Anterior cingulate cortex (tissue), 58 donors: ENCODE measurements at regions not wholly inside any gene's neighbourhood (a gene's known extent, or its start where the extent isn't known, plus 50 kb on each side); places are given as distances from the start of the nearest gene placed in this dataset.

Experiments used
- DNase-seq, 58 donors: peaks; one replicate each; lab custom pipeline; 2025; lab: John Stamatoyannopoulos, UW

GRCh38 chr4:115294717-115295116 lies 181.3 kb upstream of the NDST4 start:
- DNase-seq: no peak

- no peak for DNase-seq
These were observed 179.7 kb upstream of the NDST4 start for GRCh38 chr4:115293093-115293462.

GRCh38 chr4:115292320-115293092 lies 179.1 kb upstream of the NDST4 start:
- no peak for DNase-seq

GRCh38 chr4:115287426-115287825 lies 174.0 kb upstream of the NDST4 start:
- no peak for DNase-seq

- no peak for DNase-seq
These were observed 165.9 kb upstream of the NDST4 start for GRCh38 chr4:115279330-115279729.

- no peak for DNase-seq
These were observed 165.4 kb upstream of the NDST4 start for GRCh38 chr4:115278830-115279229.

- peak in 9 of 58 donors; percentile 0 to 24 (median 7) for DNase-seq
These were observed 162.2 kb upstream of the NDST4 start for GRCh38 chr4:115275615-115276014.

- no peak for DNase-seq
These were observed 161.1 kb upstream of the NDST4 start for GRCh38 chr4:115274545-115274944.

- no peak for DNase-seq
These were observed 159.2 kb upstream of the NDST4 start for GRCh38 chr4:115272594-115272993.

GRCh38 chr4:115272185-115272584 lies 158.8 kb upstream of the NDST4 start:
- DNase-seq: no peak

GRCh38 chr4:115260195-115260594 lies 146.8 kb upstream of the NDST4 start:
- no peak for DNase-seq

GRCh38 chr4:115259642-115260041 lies 146.2 kb upstream of the NDST4 start:
- no peak for DNase-seq

GRCh38 chr4:115249808-115250207 lies 136.4 kb upstream of the NDST4 start:
- no peak for DNase-seq

- DNase-seq: no peak
These were observed 121.1 kb upstream of the NDST4 start for GRCh38 chr4:115234405-115235093.

GRCh38 chr4:115233600-115233999 lies 120.2 kb upstream of the NDST4 start:
- no peak for DNase-seq

GRCh38 chr4:115229873-115230272 lies 116.5 kb upstream of the NDST4 start:
- no peak for DNase-seq

- DNase-seq: no peak
These were observed 115.4 kb upstream of the NDST4 start for GRCh38 chr4:115228851-115229250.

- no peak for DNase-seq
These were observed 108.6 kb upstream of the NDST4 start for GRCh38 chr4:115222061-115222460.

GRCh38 chr4:115219862-115220261 lies 106.4 kb upstream of the NDST4 start:
- DNase-seq: no peak

GRCh38 chr4:115219315-115219860 lies 106.0 kb upstream of the NDST4 start:
- no peak for DNase-seq

GRCh38 chr4:115215935-115216334 lies 102.5 kb upstream of the NDST4 start:
- DNase-seq: no peak

- DNase-seq: no peak
These were observed 100.3 kb upstream of the NDST4 start for GRCh38 chr4:115213716-115214115.
